Esophagus squamous epithelium (tissue), 4 donors: ENCODE measurements at regions not wholly inside any gene's neighbourhood (a gene's known extent, or its start where the extent isn't known, plus 50 kb on each side); places are given as distances from the start of the nearest gene placed in this dataset.

ENCODE experiments used
- CTCF ChIP-seq, 6 experiments: fragments of 450-650 bp in 4 of 6; fragments of 200-600 bp in 2 of 6; sonication (generic) in 2 of 6; IDR thresholded peaks; one replicate each; pipeline ENCODE4 v1.5.1; 2016 to 2019; ENCODE audit warnings: antibody characterized with exemption in 6 of 6, mild to moderate bottlenecking in 4 of 6, moderate library complexity in 4 of 6
- POLR2A ChIP-seq, 4 donors: fragments of 450-650 bp; IDR thresholded peaks; one replicate each; pipeline ENCODE4 v1.6.1; 2017; ENCODE audit warnings: antibody characterized with exemption in 4 of 4, mild to moderate bottlenecking in 4 of 4, moderate library complexity in 3 of 4

- TF ChIP-seq CTCF (IDR thresholded peaks at IDR 0.05) = no peak
- TF ChIP-seq POLR2A (IDR thresholded peaks at IDR 0.05) = no peak
Observed at GRCh38 chr4:35342833-35343232, 901.5 kb downstream of the ARAP2 start.
